ENCODE measurements at regions not wholly inside any gene's neighbourhood (a gene's known extent, or its start where the extent isn't known, plus 50 kb on each side); places are given as distances from the start of the nearest gene placed in this dataset.

DNA sequence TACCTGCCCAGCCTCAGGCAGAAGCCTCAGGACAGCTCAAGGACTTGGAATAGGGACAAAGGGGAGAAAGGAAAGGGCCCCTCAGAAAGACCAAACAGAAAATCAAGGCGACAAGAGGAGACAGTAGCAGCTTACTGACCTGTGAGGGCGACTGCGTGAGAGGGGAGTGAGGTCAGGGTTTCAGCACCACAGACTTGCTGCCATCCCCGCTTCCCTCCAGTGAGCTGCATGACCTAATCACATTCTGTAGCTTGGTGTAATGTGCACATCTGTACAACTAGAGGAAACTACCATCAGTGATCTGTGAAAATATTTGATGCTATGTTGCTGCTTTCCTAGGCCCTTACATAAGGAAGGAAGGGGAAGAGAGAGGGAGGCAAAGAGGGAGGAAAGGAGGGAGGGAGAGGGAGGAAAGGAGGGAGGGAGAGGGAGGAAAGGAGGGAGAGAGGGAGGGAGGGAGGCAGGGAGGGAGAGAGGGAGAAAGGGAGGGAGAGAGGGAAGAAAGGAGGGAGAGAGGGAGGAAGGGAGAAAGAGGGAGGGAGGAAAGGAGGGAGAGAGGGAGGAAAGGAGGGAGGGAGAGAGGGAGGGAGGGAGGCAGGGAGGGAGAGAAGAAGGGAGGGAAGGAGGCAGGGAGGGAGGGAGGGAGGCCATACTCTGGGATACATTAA is 404.9 kb upstream of the CDH5 start:
- TF ChIP-seq CTCF (conservative IDR thresholded peaks at IDR 0.05; ENCODE audit: control insufficient read depth, insufficient read depth, low read depth, low read length): no peak
- no peak for DNase-seq (ENCODE audit: low read depth)
- H3K4me3 ChIP-seq (ENCODE audit: control insufficient read depth, low read depth, low read length): no peak overlapping the region

DNA sequence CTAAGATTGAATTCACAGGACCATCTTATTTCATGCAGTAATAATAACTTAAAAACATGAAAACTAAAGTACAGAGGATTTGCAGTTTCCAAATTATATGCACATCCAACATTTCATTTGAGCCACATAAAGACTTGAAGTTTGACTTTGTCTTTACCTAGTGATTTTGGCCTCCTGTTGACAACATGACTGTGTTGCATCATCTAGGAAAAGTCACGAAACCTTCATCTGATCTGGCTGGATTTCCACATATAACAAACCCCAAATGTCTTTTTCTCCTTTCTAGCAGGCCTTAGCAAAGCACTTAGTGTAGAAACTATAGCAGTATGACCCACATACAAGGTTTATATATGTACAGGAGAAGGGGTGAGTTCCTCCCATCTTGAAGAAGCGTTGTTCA is 406.5 kb upstream of the CDH5 start:
- no peak overlapping the region for H3K4me3 ChIP-seq (ENCODE audit: control insufficient read depth, low read depth, low read length)
- no peak for TF ChIP-seq CTCF (conservative IDR thresholded peaks at IDR 0.05; ENCODE audit: control insufficient read depth, insufficient read depth, low read depth, low read length)
- DNase-seq (ENCODE audit: low read depth): no peak

DNA sequence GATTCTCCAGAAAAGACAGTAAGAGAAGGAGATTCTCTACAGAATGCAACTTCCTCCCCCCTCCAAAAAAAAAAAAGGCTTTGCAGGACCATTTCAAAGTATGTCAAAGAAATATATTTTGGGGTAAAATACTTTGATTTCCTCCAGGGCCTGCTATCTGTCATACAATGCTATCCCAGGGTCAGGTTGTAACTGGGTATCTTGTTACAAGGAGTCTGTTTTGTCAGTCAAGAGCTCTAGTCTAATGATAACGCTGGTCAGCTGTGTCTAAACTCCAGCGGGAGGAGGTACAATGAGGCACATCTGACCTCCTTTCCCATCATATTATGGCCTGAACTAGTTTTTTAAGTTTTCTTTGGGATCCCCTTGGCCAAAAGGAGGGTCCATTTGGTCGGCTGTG is 408.4 kb upstream of the CDH5 start:
- no peak for TF ChIP-seq CTCF (conservative IDR thresholded peaks at IDR 0.05; ENCODE audit: control insufficient read depth, insufficient read depth, low read depth, low read length)

GRCh38 chr16:65956100-65956499 is 410.4 kb upstream of the CDH5 start:
- H3K4me3 ChIP-seq (ENCODE audit: control insufficient read depth, low read depth, low read length): no peak overlapping the region
- DNase-seq (ENCODE audit: low read depth): no peak
- TF ChIP-seq CTCF (conservative IDR thresholded peaks at IDR 0.05; ENCODE audit: control insufficient read depth, insufficient read depth, low read depth, low read length): no peak

More for the DNA sequence above, 408.4 kb upstream of the CDH5 start:
- no peak overlapping the region for H3K4me3 ChIP-seq (ENCODE audit: control insufficient read depth, low read depth, low read length)
- DNase-seq (ENCODE audit: low read depth): no peak

DNA sequence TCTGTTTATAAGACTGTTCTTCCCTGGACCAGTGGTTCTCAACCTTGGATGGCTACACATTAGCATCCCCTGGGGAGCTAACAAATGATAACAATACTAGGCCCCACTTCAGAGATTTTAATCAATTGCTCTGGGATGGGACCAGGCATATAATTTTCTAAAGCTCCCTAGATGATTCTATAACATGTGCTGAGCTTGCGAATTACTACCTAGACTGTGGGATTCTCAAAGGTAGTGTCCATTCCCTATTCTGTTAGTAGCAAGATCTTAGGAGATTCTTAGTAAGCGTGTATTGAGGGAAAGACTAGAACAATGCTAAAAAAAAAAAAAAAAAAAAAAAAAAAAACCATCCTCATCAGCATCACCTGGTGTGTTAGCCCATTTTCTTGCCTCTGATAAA is 412.0 kb upstream of the CDH5 start:
- no peak for DNase-seq (ENCODE audit: low read depth)
- no peak overlapping the region for H3K4me3 ChIP-seq (ENCODE audit: control insufficient read depth, low read depth, low read length)
- no peak for TF ChIP-seq CTCF (conservative IDR thresholded peaks at IDR 0.05; ENCODE audit: control insufficient read depth, insufficient read depth, low read depth, low read length)

GRCh38 chr16:65950211-65950610 is 416.3 kb upstream of the CDH5 start:
- DNase-seq (ENCODE audit: low read depth): peak; percentile 14
- H3K4me3 ChIP-seq (ENCODE audit: control insufficient read depth, low read depth, low read length): no peak overlapping the region
- TF ChIP-seq CTCF (conservative IDR thresholded peaks at IDR 0.05; ENCODE audit: control insufficient read depth, insufficient read depth, low read depth, low read length): no peak

DNA sequence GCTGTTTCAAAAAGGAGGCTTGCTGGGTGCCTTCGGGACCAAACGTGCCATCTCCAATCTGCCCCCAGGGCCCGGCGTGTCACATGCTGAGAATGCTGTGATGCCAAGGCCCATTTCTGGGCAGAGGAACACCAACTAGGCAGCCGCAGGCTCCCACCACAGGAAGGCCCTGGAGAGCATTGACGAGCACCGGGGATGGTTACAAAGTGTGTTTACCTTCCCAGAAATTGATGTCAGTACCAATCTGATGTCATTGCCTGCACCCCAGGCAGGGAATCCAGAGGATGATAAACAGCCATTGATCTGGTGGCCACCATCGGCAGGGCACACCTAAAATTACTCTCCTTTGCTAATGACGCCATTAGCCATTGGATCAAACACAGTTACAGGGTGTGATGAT is 418.1 kb upstream of the CDH5 start:
- no peak for TF ChIP-seq CTCF (conservative IDR thresholded peaks at IDR 0.05; ENCODE audit: control insufficient read depth, insufficient read depth, low read depth, low read length)
- DNase-seq (ENCODE audit: low read depth): no peak
- no peak overlapping the region for H3K4me3 ChIP-seq (ENCODE audit: control insufficient read depth, low read depth, low read length)

Measured in fibroblast of mammary gland (primary cell).